ENCODE measurements at regions not wholly inside any gene's neighbourhood (a gene's known extent, or its start where the extent isn't known, plus 50 kb on each side); places are given as distances from the start of the nearest gene placed in this dataset.

DNA sequence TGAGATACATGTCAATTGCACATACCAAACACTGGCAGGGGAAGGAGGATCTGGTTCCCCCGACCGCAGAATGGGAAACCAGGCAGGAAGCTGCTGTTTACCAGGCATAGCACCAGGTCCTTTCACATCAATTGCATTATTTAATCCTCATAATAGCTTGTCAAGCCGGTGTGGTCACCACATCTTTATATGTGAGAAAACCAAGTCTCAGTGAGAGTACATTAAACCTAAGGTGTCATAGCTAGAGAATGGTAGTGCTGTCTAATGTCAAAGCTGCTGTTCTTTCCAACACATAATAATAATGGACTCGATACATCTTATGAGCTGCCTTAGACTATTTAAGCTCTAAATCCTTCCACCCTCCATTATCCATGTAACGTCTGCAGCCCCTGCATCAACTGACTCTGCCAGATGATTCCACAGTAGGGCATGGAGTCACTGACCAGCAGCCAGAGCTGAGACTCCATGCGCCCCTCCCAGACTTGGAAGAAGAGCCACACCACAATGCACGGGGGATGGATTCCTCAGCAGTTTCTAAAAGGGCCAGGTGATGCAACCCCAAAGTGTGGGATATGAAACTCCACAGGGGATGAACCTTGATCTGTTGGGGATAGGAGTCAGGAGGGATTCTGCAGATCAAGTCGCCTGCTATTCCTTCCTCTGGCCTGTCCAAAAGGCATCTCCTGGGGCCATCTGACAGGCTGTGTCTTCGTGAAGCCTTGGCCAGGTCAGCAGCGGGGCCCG, 71.8 kb downstream of the GPR6 start:
- Histone ChIP-seq H3K9me3 (ENCODE audit: low read depth, low read length) (no peaks in the 10 kb centered on the region), H3K4me3 (ENCODE audit: insufficient read depth, low read length) (no peak overlapping the region), H3K79me2 (ENCODE audit: insufficient read depth, low read length) (no peaks in the 10 kb centered on the region), H2AFZ (ENCODE audit: low read length) (no peak overlapping the region), H4K20me1 (ENCODE audit: insufficient read depth, low read length) (no peaks in the 10 kb centered on the region), H3K27me3 (ENCODE audit: insufficient read depth, low read length) (peaks cover 13% of the 10 kb centered on the region), H3K27ac (ENCODE audit: low read depth, low read length) (no peak overlapping the region), H3K4me1 (ENCODE audit: insufficient read depth, low read length) (no peaks in the 10 kb centered on the region), H3K4me2 (ENCODE audit: insufficient read depth, low read length) (no peak overlapping the region), H3K36me3 (ENCODE audit: insufficient read depth, low read length) (no peaks in the 10 kb centered on the region)
- TF ChIP-seq, protein P1, sequence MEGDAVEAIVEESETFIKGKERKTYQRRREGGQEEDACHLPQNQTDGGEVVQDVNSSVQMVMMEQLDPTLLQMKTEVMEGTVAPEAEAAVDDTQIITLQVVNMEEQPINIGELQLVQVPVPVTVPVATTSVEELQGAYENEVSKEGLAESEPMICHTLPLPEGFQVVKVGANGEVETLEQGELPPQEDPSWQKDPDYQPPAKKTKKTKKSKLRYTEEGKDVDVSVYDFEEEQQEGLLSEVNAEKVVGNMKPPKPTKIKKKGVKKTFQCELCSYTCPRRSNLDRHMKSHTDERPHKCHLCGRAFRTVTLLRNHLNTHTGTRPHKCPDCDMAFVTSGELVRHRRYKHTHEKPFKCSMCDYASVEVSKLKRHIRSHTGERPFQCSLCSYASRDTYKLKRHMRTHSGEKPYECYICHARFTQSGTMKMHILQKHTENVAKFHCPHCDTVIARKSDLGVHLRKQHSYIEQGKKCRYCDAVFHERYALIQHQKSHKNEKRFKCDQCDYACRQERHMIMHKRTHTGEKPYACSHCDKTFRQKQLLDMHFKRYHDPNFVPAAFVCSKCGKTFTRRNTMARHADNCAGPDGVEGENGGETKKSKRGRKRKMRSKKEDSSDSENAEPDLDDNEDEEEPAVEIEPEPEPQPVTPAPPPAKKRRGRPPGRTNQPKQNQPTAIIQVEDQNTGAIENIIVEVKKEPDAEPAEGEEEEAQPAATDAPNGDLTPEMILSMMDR (IDR thresholded peaks at IDR 0.05; ENCODE audit: extremely low read depth, low read depth, low read length) = no peak
- no peak for DNase-seq (ENCODE audit: insufficient read length, low spot score, missing footprints)

Measured in osteoblast (primary cell).